GM18861 (cell line): ENCODE measurements at regions not wholly inside any gene's neighbourhood (a gene's known extent, or its start where the extent isn't known, plus 50 kb on each side); places are given as distances from the start of the nearest gene placed in this dataset.

ENCODE experiments used
- ATAC-seq: cut with Tn5 transposase; IDR thresholded peaks from one replicate; pipeline ENCODE4 v1.9.1; 2021; ENCODE audit not compliant: unreplicated experiment

GRCh38 chr2:118668431-118669424 is 178.7 kb downstream of the EN1 start:
- ATAC-seq, result no peak

GRCh38 chr2:118667964-118668363 is 179.5 kb downstream of the EN1 start:
- ATAC-seq, result no peak

GRCh38 chr2:118667348-118667747 is 180.1 kb downstream of the EN1 start:
- ATAC-seq, result no peak

GRCh38 chr2:118665784-118666529 is 181.5 kb downstream of the EN1 start:
- no peak for ATAC-seq

- ATAC-seq, result no peak
Measured at GRCh38 chr2:118661179-118661578, 186.3 kb downstream of the EN1 start.

- ATAC-seq, result no peak
Measured at GRCh38 chr2:118658596-118659198, 188.8 kb downstream of the EN1 start.

GRCh38 chr2:118657466-118657865 is 190.0 kb downstream of the EN1 start:
- ATAC-seq, result no peak

- ATAC-seq, result no peak
Measured at GRCh38 chr2:118654945-118655344, 192.5 kb downstream of the EN1 start.

GRCh38 chr2:118650327-118650726 is 197.1 kb downstream of the EN1 start:
- no peak for ATAC-seq

- no peak for ATAC-seq
Measured at GRCh38 chr2:118645876-118646275, 201.6 kb downstream of the EN1 start.

- ATAC-seq, result no peak
Measured at GRCh38 chr2:118644190-118644589, 203.3 kb downstream of the EN1 start.

- ATAC-seq, result no peak
Measured at GRCh38 chr2:118643294-118643693, 204.2 kb downstream of the EN1 start.

- ATAC-seq, result no peak
Measured at GRCh38 chr2:118642501-118642900, 204.9 kb downstream of the EN1 start.

- no peak for ATAC-seq
Measured at GRCh38 chr2:118641711-118642110, 205.7 kb downstream of the EN1 start.

- ATAC-seq, result no peak
Measured at GRCh38 chr2:118639371-118639770, 208.1 kb downstream of the EN1 start.

- ATAC-seq, result no peak
Measured at GRCh38 chr2:118638453-118638852, 209.0 kb downstream of the EN1 start.

GRCh38 chr2:118635891-118636290 is 211.6 kb downstream of the EN1 start:
- no peak for ATAC-seq

- ATAC-seq, result no peak
Measured at GRCh38 chr2:118634876-118635275, 212.6 kb downstream of the EN1 start.

GRCh38 chr2:118633371-118634018 is 214.0 kb downstream of the EN1 start:
- ATAC-seq, result no peak

- no peak for ATAC-seq
Measured at GRCh38 chr2:118632921-118633320, 214.5 kb downstream of the EN1 start.

GRCh38 chr2:118627156-118627555 is 220.3 kb downstream of the EN1 start:
- no peak for ATAC-seq
